GDM1 (cell line): ENCODE measurements at regions not wholly inside any gene's neighbourhood (a gene's known extent, or its start where the extent isn't known, plus 50 kb on each side); places are given as distances from the start of the nearest gene placed in this dataset.

Experiments
- DNase-seq: peaks from one replicate; lab custom pipeline; 2025; lab: John Stamatoyannopoulos, UW

DNA sequence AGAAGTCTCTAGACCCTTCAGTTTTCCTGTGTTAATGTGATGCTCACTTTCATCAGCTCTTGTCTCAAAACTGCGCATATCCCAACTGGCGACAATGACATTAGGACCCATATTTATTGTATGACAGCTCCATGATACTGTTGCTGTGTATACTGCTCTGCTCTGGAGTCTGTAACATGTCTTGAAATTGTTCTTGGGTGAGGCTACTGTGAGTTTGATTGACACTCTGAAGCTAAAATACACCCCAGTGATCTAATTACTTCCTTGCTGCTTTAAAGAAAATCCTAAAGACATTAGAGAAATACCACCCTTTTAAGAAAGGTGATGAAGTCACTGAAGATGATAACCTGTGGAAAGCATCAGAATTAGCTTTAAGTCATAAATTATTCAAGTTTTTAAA is 1046.2 kb downstream of the KCNT2 start:
- no peak for DNase-seq

DNA sequence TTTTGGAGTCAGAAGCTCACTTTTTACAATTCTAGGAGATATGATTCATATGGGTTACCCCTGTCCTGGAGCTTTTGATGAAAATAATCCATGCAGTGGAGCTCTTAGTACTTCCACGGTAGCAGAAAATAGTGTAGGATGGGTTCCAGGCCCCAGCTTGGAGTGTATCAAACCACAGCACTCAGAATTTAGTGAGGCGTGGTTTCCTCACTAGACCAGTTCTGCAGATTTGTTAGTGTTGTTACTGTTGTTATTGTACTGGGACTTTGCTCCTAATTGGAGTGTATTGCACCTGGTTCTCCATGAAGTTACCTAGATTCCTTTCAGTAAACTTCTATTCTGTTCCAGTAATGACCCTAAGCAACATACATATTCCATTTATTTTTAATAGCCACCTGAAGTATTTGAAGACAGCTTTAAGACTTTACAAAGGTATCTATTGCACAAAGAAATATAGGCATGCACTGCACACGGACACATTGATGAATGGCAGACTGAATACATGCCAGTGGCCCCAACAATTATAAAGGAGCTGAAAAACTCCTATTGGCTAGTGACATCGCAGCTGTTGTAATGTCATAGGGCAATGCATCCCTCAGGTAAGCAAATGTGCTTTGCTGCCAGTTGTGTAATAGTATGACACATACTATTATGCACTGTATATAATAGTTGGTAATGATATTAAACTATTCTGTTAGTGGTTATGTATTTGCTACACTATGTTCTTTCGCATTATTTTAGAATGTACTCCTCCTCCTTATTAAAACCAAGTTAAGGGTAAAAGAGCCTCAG is 1058.0 kb downstream of the KCNT2 start:
- no peak for DNase-seq

DNA sequence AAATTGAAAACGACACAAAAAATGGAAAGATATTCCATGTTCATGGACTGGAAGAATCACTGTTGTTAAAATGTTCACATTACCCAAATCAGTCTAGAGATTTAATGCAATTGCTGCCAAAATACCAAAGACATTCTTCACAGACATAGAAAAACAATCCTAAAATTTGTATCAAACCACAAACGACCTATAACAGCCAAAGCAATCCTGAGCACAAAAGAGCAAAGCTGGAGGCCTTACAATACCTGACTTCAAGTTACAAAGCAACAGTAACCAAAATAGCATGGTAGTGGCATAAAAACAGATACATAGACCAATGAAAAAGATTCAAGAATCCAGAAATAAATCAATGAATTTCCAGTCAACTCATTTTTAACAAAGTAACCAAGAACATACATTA is 1077.3 kb downstream of the KCNT2 start:
- DNase-seq = no peak

DNA sequence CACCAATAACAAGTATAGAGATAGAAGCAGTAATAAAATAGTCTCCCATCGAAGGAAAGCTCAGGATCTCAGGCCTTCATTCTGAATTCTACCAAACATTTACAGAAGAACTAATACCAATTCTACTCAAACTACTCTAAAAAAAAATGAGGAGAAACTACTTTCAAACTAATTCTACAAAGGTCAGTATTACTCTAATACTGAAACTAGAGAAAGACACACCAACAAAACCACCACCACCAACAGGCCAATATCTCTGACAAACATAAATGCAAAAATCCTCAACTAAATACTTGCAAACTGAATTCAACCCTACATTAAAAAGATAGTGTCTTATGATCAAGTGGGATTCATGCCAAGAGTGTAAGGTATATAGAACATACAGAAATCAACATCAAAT is 1078.4 kb downstream of the KCNT2 start:
- DNase-seq = no peak

DNA sequence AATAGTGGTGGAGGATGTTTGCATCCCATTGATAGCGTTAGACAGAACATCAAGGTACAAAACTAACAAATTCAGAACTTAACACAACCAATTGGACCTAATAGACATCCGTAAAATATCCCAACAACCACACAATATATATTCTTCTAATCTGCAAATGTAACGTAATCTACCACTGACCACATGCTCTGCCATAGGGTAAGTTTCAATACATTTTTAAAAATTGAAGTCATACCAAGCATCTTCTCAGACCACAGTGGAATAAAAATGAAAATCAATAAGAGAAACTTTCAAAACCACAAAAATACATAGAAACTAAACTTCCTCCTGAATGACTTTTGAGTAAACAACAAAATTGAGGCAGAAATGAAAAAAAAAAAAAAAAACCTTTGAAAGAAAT is 1087.5 kb downstream of the KCNT2 start:
- no peak for DNase-seq

DNA sequence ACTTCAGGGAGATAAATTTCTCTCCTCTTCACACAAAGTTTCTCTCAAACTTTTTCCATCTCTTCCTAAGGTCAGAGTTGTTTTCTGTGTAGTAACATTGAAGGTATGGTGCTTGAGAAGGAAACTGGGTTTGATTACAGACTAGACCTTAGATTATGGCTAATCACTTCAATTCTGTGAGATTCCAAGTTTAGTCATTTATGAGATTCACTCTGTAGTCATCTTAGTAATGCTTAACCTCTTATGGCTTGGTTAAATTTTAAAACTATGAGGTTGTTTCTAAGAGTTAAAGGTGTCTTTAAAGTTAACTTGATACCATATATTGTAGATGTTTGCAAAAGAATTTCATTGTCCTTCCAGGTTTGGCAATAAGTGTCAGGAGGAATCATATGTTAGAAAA is 1092.2 kb downstream of the KCNT2 start:
- no peak for DNase-seq

DNA sequence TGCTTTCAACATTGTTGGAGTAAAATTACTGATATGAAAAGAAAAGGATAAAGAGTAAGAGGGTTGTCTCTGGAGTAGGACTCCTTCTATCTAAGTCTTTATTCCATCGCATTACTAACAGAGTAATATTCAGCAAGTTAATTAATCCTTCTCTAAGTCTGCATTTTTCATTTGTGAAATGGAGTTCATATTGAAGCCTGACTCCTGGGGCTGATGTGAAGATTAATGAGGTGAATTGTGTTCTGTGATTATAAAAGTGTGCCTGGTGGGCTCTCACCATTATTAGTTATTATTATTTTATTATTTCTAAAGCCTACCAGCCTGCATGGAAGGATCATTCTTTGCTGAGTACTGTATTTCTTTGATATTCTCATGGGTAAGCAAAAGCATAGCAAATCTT is 1096.7 kb downstream of the KCNT2 start:
- no peak for DNase-seq

DNA sequence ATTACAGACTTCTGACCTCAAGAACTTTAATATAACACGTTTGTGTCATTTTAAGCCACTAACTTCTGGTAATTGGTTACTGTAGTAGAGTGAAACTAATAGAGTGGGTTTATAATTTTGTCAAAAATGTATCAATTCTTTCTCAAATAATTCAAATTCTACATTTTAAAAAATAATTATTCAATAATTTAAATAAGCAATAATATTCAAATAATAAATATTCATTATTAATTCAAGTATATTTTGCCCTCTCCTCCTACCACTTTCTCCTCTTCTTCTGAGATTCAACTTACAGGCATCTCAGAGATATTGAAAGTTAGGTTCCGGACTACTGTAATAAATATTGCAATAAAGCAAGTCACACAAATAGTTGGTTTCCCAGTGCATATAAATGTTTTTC is 1107.1 kb downstream of the KCNT2 start:
- DNase-seq = no peak

DNA sequence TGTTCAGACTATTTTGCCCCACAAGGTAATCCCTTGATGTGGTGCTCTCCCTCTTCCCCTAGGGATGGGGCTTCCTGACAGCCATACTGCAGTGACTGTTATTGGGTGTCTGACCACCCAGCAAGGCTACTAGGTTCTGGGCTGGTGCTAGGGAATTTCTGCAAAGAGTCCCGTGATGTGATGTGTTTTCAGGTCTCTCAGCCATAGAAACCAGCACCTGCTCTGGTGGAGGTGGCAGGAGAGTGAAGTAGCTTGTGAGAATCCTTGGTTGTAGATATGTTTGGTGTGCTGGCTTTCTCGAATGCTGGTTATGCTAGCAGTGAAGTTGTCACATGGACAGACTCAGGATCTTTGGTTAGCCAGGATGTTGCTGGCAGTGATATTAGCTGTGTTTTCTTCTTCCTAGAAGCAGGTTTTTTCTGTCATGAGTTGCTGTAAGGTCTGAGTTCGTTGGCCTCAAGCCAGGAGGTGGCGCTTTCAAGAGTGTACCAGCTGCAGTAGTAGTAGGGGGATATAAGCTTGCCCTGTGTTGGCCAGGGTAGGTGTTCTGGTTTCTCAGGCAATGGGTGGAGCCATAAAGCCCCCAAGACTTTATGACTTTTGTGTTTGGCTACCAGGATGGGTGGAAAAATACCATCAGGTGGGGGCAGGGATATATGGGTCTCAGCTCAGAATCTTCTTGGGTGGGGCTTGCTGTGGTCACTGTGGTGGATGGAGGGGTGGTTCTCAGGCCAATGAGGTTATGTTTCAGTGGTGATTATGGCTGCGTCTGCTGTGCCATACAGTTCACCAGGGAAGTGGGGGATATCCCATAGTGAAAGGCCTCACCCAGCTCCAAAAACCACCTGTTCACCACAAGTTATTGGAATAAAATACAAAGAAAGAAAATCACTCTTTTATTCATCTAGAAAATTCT is 1112.3 kb downstream of the KCNT2 start:
- DNase-seq = no peak

DNA sequence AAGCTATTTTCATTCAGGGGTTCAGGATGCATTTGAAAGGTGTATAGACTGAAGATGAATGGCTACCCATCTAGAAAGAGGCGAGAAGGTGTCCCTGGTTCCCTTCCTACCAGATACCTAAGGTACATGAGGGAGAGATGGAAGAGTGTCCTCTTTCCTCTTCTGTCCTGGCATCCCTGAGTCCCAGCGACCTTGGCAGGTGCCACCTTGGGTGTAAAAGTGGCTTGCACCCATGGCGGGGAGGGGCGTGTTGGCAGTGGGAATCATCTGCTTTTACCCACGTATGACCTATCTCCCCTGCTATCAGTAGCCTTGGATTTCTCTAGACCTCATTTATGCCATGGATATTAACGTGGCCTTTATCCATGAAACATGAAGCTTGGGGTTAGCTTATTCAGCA is 1126.1 kb downstream of the KCNT2 start:
- no peak for DNase-seq

DNA sequence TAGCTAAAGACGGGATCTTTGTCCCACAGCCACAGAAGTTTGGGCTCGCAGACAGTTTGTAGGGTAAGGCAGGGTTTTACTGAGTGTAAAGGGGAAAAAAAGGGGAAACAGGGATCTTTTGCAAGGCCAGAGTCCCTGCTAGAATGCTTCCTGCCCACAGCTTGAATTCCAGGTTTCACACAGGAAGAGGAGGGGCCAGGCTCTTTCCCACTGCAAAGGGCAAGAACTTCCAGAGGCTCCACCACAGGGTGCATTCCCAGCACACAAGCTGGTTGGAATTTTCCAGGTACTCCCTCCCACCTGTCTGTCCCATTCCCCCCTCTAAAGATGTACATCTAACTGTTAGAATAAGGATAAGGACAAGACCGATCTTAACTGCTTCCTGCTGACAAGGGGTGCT is 1126.9 kb downstream of the KCNT2 start:
- DNase-seq = no peak

DNA sequence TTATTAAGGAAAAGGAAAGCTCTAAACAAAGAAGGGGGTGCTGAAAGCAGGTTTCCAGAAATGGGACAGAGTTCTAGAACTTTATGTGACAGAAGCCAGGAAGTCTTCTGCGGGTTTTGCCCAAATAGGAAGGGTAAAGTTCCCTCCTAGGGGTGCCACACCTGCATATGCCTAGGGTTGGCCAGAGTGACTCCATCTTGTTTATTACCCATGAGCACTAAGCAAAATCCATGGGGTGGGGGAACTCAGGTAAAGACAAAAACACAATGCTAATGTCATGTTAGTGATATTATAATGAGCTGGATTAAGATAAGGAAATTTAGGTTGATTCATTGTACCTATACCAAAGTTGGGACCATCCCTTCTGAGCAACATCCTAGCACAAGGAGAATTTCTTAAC is 1132.7 kb downstream of the KCNT2 start:
- DNase-seq = no peak

DNA sequence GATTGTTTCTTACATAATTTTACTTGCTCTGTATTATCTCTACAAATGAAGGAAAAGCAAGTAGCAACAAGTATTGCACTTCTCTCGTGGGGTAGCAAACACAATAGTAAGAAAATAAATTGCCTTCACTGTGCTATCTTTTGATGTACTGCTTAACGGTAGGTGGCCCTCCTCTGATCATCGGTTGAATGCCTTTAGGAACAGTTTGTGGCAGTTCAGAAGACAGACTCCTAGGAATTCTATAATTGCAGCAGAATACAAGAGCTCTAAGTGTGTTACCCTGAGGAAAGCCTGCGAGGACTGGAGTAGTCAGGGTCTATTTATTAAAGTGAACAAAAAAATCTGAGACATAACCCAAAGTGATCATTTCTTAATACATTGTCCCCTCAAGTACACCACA is 1135.9 kb downstream of the KCNT2 start:
- no peak for DNase-seq

DNA sequence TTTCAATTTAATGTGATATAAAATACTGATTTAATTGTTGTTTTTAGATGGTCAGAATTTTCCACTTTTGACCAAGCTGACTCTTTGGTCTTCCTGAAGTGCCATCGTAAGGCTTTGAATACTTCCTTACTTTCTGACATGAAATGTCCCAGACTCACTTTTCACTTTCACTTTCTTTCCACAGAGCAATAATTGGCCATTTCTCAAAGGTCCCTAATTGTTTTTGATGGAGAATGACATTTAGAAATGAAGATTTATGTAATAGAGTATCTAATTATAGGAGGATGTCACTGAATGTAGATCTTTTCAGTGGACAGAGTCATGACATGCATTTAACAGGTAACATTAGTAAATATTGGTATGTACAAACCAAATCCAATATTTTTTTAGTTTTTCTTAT is 1141.6 kb downstream of the KCNT2 start:
- no peak for DNase-seq

DNA sequence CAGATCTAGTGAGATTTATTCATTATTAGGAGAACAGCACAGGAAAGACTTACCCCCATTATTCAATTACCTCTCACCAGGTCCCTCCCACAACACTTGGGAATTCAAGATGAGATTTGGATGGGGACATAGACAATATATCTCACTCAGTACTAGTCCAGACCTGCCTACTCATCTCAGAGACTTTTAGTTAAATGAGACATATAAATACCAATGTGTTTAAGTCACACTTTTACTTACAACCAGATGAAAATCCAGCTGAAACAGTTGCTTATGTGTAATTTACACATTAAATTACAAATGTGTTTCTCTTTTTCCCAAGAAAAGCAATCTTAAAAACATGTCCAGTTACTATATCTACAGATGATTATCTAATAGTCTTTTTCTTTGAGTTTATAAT is 1145.6 kb downstream of the KCNT2 start:
- no peak for DNase-seq

DNA sequence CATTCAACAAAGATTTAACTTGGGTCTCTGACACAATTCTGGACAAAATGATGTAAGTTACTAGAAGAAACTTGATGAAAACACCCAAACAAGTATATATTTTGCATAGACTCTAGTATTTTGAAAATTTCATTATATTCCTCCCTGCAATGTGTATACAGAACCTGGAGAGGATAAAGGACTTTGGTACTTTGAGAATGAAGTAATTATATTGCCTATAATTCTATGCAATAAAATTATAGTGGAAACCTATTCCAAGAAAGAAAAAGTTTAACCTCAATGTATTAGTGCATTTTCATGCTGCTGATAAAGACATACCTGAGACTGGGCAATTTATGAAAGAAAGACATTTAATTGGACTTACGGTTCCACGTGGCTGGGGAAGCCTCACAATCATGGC is 1146.1 kb downstream of the KCNT2 start:
- no peak for DNase-seq

DNA sequence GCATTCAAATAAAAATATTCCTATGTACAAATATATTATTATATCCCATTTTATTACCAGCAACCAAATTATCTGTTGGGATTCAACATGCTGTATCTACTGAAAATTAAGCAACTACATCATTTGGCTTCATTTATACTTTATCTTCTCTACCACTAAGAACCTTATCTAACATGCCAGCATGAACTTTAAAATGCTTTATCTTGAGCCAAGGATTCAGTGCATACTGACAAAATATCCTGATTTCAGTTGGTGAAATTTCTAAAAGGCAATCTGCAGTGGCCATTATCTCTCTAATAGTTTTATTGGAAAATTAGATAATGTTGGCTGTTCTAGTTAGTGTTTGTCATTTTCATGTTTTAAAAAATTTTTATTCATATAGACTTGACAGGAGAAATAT is 1149.9 kb downstream of the KCNT2 start:
- DNase-seq = no peak

DNA sequence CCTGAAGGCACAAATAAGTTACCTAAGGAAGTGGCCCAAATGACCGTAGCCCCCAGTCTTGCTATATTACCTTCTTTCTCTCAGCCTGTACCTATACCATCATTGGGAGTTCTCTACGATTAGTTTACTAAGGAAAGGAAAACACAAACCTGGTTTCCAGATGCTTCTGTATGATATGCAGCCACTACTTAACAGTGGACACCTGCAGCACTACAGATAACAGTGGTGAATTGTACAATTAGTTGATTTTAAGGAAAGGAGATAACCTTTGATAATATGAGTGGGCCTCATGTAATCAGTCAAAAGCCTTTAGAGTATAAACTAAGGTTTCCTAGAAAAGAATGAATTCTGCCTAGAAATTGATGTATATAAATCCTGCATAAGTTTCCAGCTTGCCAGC is 1157.4 kb downstream of the KCNT2 start:
- DNase-seq = no peak

DNA sequence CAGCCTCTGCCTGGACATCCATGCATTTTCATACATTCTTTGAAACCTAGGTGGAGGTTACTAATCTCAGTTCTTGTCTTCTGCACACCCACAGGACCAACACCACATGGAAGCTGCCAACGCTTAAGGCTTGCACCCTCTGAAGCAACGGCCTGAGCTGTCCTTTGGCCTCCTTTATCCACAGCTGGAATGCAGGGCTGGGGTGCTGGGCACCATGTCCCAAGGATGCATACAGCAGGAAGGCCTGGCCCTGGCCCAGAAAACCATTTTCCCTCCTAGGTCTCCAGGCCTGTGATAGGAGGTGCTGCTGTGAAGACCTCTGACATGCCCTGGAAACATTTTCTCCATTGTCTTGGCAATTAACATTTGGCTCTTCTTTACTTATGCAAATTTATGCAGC is 1168.6 kb downstream of the KCNT2 start:
- DNase-seq = no peak

DNA sequence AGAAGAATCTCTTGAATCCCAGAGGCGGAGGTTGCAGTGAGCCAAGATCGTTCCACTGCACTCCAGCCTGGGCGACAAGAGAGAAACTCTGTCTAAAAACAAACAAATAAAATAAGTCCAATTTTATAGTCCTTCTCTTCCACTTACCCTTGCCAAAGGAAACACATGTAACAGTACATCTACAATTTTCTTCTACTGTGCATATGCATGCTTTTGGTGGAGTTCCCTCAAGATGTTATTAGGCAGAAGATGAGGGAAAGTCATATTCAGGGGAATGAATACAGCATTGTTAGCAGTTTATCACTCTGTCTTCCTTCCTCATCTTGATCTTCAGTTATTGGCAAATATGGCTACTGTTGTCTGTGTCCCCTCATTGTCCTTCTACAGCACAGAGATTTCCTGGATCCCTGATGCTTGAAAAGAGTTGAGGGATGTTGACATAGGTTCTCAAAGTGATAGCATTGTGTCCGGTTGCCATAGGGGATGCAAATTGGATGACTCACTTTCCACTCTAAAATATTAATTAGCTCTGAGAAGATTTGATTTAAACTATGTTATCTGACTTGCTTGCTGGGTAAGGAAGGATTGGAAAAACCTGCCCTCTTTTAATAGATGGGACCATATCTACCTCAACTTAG is 1173.6 kb downstream of the KCNT2 start:
- DNase-seq = no peak

DNA sequence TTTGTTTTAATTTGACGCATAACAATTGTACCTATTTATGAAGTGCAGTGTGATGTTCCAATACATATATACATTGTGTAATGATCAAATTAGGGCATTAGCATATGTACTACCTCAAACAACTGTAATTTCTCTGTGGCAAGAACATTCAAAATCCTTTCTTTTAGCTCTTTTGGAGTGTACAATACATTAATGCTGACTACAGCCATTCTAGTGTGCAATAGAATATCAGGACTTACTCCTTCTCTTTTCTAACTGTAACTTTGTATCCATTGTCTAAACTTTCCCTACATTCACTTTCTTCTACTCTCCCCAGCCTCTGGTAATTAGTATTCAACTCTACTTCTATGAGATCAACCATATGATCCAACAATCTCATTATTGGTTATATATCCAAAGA is 1177.4 kb downstream of the KCNT2 start:
- DNase-seq = no peak

DNA sequence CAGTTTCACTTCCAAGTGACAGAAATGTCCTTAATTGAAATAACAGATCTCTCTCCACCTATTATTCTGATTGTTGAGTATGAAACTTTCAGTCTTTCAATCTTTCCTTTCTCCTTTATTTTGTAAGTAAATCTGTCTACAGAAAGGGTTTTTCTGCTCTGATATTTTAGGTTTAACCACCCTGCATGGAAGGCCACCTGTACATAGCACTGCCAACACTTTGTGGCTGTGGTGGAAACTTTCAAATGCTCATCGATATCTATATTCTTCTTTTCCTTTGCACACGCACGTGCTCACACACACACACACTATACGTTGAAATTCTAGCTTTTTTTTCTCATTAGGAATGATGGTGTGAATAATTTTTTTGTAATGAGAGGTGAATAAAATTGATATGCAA is 1179.3 kb downstream of the KCNT2 start:
- no peak for DNase-seq

DNA sequence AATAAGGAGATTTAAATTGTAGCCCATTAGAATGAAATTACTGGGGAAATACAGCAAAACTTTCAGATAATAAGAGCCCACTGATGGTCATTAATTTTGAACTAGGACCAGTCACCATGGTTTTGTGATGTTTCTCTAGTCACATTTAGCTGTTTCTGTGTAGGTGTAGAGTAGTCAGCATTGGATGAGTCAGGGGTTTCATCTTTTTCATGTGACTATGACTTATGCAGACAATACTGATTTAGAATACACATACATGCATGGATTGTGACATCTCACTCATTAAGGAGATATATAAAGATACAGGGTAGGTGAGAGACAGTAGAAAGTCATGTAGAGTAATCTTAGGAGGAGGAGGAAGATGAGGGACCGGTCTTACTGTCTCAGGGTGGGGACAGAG is 1192.7 kb downstream of the KCNT2 start:
- DNase-seq = no peak
